Karpas-422 (cell line): ENCODE measurements at regions not wholly inside any gene's neighbourhood (a gene's known extent, or its start where the extent isn't known, plus 50 kb on each side); places are given as distances from the start of the nearest gene placed in this dataset.

Experiments
- DNase-seq: peaks from one replicate; pipeline ENCODE4 v3.0.0-alpha.2; 2015
- H2AFZ ChIP-seq: fragments of 200-600 bp; sonication (generic); 2 replicates; pipeline ENCODE4 v1.6.1; 2014; ENCODE audit warnings: antibody characterized with exemption, low read length, mixed read lengths
- H3K27ac ChIP-seq: fragments of 200-600 bp; sonication (generic); 2 replicates; pipeline ENCODE4 v1.5.1; 2014; ENCODE audit warnings: mild to moderate bottlenecking, low read length, moderate library complexity
- H3K27me3 ChIP-seq: fragments of 200-600 bp; sonication (generic); 2 replicates; pipeline ENCODE4 v1.6.1; 2014; ENCODE audit warnings: low read length, mixed read lengths
- H3K36me3 ChIP-seq: fragments of 200-600 bp; sonication (generic); 2 replicates; pipeline ENCODE4 v1.6.1; 2014; ENCODE audit warnings: low read length, mixed read lengths; ENCODE audit not compliant: insufficient read depth
- H3K4me1 ChIP-seq: fragments of 200-600 bp; sonication (generic); 2 replicates; pipeline ENCODE4 v1.6.1; 2014; ENCODE audit warnings: mild to moderate bottlenecking, low read length, mixed read lengths
- H3K4me2 ChIP-seq: fragments of 200-600 bp; sonication (generic); 2 replicates; pipeline ENCODE4 v1.6.1; 2014; ENCODE audit warnings: low read length, low read depth, mild to moderate bottlenecking; ENCODE audit not compliant: poor library complexity, severe bottlenecking
- H3K4me3 ChIP-seq: fragments of 200-600 bp; sonication (generic); 2 replicates; pipeline ENCODE4 v1.5.1; 2014; ENCODE audit warnings: mild to moderate bottlenecking, antibody characterized with exemption, low read length, mixed read lengths
- H3K79me2 ChIP-seq: fragments of 200-600 bp; sonication (generic); 2 replicates; pipeline ENCODE4 v1.6.1; 2014; ENCODE audit warnings: mild to moderate bottlenecking, low read length, mixed read lengths
- H3K9ac ChIP-seq: fragments of 200-600 bp; sonication (generic); 2 replicates; pipeline ENCODE4 v1.6.0; 2014; ENCODE audit warnings: low read length
- H3K9me2 ChIP-seq: fragments of 200-600 bp; sonication (generic), shearing (Covaris generic); replicated peaks from 2 replicates; pipeline ENCODE4 v1.6.0; 2014; ENCODE audit warnings: mild to moderate bottlenecking, low read length, moderate library complexity; ENCODE audit not compliant: insufficient read depth
- H3K9me3 ChIP-seq: fragments of 300-700, 200-600 bp; sonication (generic); 2 replicates; pipeline ENCODE4 v1.6.1; 2014; ENCODE audit warnings: low read length, mixed read lengths
- H4K20me1 ChIP-seq: fragments of 200-600 bp; sonication (generic); 2 replicates; pipeline ENCODE4 v1.6.1; 2014; ENCODE audit warnings: mild to moderate bottlenecking, antibody characterized with exemption, low read length, low read depth; ENCODE audit not compliant: insufficient read depth

DNA sequence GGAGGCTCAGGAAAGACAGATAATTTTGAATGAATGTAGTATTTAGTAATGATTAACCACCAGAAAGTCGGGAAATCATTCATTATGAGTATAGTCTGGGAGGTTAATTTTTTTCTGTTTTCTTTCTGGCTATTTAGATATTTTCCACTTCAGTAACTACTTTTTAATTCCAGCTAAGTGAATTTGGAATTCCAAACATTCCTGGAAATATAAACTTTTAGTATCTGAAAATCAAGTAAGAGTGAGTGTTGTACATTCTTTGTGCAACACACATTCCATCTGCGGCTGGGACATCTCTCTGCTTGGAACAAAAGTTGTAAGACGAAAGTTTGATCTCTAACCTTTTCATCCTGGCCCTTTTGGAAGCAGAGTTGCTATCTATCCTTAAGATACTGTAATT is 275.7 kb upstream of the SPRED2 start:
- Histone ChIP-seq H3K27ac (no peak overlapping the region), H3K4me2 (no peak overlapping the region), H3K4me3 (no peak overlapping the region), H2AFZ (no peak overlapping the region), H4K20me1 (no peaks in the 10 kb centered on the region), H3K79me2 (no peaks in the 10 kb centered on the region), H3K9me2 (no peaks in the 10 kb centered on the region), H3K9me3 (no peaks in the 10 kb centered on the region), H3K9ac (no peak overlapping the region), H3K27me3 (no peaks in the 10 kb centered on the region), H3K36me3 (no peaks in the 10 kb centered on the region), H3K4me1 (no peaks in the 10 kb centered on the region)
- no peak for DNase-seq

DNA sequence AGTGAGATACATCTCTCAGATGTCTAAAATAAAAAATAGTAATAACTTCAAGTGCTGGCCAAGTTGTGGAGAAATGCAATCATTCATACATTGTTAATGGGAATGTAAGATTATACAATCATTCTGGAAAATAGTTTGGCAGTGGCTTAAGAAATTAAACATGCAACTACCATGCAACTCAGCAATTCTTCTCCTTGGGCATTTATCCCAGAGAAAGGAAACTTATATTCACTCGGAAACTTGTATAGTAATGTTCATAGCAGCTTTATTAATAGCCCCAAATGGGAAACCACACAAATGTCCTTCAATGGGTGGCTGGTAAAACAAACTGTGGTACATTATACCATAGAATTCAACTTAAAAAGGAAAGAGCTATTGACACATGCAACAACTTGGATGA is 274.0 kb upstream of the SPRED2 start:
- Histone ChIP-seq H3K9ac (no peak overlapping the region), H2AFZ (no peak overlapping the region), H3K79me2 (no peaks in the 10 kb centered on the region), H3K4me2 (no peak overlapping the region), H3K27ac (no peak overlapping the region), H4K20me1 (no peaks in the 10 kb centered on the region), H3K27me3 (no peaks in the 10 kb centered on the region), H3K4me3 (no peak overlapping the region), H3K9me2 (no peaks in the 10 kb centered on the region), H3K4me1 (no peaks in the 10 kb centered on the region), H3K9me3 (no peaks in the 10 kb centered on the region), H3K36me3 (no peaks in the 10 kb centered on the region)
- no peak for DNase-seq

DNA sequence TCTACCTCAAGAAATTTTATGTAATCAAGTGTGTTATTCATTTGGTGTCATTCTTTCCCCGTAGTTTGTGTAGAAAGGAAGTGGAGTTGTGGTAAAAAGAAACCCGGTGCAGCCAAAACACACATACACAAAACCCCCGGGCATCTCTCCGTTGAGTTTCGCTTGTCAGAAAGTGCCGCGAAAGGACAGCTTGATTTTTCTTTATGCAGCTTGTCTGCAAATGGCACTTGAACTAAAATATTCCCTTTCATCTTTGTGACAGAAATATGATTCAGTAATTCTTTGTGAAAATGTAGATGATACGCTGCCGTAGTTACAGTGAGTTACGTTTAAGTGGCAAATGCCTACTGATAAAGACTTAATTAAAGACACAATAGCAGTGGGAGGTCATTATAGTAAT is 268.8 kb upstream of the SPRED2 start:
- Histone ChIP-seq H2AFZ (no peak overlapping the region), H3K9ac (no peak overlapping the region), H3K79me2 (no peaks in the 10 kb centered on the region), H3K4me3 (no peak overlapping the region), H3K9me2 (no peaks in the 10 kb centered on the region), H3K27ac (no peak overlapping the region), H3K36me3 (no peaks in the 10 kb centered on the region), H3K27me3 (no peaks in the 10 kb centered on the region), H4K20me1 (no peaks in the 10 kb centered on the region), H3K4me1 (no peaks in the 10 kb centered on the region), H3K4me2 (no peak overlapping the region), H3K9me3 (no peaks in the 10 kb centered on the region)
- no peak for DNase-seq

DNA sequence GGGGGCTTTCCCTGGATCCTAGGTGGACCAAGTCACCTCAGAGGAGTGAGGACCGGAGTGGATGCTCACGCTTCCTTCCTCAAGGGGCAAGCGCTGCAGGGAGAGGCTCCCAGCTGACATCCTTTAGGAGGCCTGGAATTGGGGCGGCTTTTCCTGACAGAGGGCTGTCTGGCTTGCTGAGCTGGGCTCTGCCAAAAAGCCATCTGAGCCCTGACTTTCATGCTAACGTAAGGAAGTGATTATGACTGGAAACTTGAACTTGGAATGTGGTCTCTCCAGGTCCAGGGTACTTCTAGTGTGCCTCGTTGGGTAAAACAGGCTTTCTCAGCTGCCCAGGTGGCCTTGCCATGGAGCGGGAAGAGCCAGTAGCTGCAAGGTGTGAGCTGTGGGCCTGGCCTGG is 268.3 kb upstream of the SPRED2 start:
- Histone ChIP-seq H2AFZ (no peak overlapping the region), H3K27me3 (no peaks in the 10 kb centered on the region), H3K9me3 (no peaks in the 10 kb centered on the region), H3K36me3 (no peaks in the 10 kb centered on the region), H3K4me2 (no peak overlapping the region), H3K79me2 (no peaks in the 10 kb centered on the region), H4K20me1 (no peaks in the 10 kb centered on the region), H3K9me2 (no peaks in the 10 kb centered on the region), H3K9ac (no peak overlapping the region), H3K4me3 (no peak overlapping the region), H3K27ac (no peak overlapping the region), H3K4me1 (no peaks in the 10 kb centered on the region)
- DNase-seq = no peak

DNA sequence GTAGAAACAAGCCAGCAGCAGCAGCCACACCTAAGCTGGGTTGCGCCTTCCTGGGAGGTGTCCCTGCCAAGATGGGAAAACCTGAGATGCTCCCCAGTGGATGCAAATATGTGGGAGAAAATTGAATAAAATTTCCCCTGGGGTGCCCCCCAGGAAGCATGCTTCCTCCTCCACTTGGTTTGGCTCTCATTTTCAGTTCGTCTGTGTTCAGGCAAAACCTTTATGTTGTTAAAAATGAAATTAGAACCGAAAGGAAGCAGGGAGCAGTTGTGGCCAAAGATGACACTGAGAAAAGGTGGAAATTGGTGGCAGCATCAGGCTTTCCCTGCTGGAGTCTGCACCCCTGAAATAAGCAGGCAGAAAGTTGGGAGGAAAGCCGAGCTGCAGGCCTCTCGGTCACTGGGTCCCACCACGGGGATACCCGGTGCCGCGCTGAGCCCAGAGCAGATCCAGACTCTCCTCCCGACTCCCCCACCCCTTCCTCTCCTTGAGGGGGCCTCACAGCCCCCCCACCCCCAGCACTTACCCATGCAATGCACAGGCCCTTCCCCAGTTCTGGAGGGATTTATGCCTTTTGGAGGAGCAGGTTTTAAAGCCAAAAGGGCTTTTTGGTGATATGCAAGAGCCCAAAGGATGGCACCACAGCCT is 267.7 kb upstream of the SPRED2 start:
- no peak for DNase-seq
- no peaks in the 10 kb centered on the region for H3K4me1 ChIP-seq
- H3K9ac ChIP-seq = no peak overlapping the region
- no peaks in the 10 kb centered on the region for H3K36me3 ChIP-seq
- H3K9me2 ChIP-seq = no peaks in the 10 kb centered on the region
- H3K4me3 ChIP-seq = no peak overlapping the region
- H3K27me3 ChIP-seq = no peaks in the 10 kb centered on the region
- H4K20me1 ChIP-seq = no peaks in the 10 kb centered on the region
- no peak overlapping the region for H3K27ac ChIP-seq
- H3K79me2 ChIP-seq = no peaks in the 10 kb centered on the region
- no peaks in the 10 kb centered on the region for H3K9me3 ChIP-seq
- no peak overlapping the region for H2AFZ ChIP-seq
- H3K4me2 ChIP-seq = no peak overlapping the region

DNA sequence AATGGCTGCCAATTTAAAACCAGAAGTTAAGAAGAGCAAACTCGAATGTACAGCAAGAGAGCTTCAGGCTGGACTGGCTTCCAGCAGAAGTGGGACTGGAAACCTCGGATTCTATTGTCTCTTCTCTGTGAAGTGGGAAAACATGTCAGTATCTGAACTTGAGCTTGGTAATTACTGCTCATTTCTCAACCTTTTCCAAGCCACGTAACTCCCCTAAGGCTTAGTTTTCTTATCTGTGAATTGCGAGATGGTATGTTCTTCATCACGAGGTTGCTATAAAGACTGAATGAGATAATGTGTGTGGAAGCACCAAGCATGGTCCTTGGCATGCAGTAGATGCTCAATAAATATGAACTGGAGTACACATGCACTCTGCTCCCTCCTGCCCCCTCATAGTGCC is 259.4 kb upstream of the SPRED2 start:
- H3K4me3 ChIP-seq = no peak overlapping the region
- H3K4me1 ChIP-seq = no peaks in the 10 kb centered on the region
- H3K9me2 ChIP-seq = no peaks in the 10 kb centered on the region
- H3K79me2 ChIP-seq = no peaks in the 10 kb centered on the region
- H3K9me3 ChIP-seq = no peaks in the 10 kb centered on the region
- no peak for DNase-seq
- H3K4me2 ChIP-seq = no peak overlapping the region
- H3K27ac ChIP-seq = no peak overlapping the region
- no peaks in the 10 kb centered on the region for H3K27me3 ChIP-seq
- no peaks in the 10 kb centered on the region for H3K36me3 ChIP-seq
- no peak overlapping the region for H2AFZ ChIP-seq
- no peaks in the 10 kb centered on the region for H4K20me1 ChIP-seq
- no peak overlapping the region for H3K9ac ChIP-seq

DNA sequence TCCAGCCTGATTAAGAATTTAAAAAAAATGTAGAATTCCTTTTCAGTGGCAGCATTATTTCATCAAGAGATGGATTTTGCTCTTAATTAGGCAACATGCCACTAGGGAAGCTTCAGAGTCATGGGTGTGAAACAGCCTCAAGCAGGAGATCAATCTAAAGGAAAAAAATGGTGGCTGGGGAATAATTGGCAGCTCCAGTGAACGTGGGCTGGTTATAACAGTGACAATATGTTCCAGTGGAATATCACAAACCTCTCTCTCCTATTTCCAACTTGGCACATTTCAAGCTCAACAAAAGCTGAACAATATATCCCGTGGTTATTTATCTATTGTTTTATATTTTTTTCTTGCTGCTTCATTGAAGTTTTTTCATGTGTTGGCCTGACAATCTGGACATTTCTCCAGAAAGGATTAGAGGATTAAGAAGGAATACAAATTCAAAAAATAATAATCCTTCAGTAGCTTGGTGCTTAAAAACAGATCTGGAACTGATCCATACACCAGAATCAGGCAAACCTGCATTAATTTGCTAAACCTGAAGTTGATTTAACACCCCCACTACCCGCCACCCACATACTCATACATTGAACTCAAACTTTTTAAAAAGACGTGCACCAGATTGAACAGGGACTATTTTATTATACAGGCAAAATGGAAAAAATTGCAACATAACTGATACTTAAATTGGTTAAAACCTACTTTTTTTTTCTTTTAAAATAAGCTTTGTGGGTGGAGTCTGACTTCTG is 255.9 kb upstream of the SPRED2 start:
- H2AFZ ChIP-seq = no peak overlapping the region
- no peaks in the 10 kb centered on the region for H3K79me2 ChIP-seq
- no peaks in the 10 kb centered on the region for H3K4me1 ChIP-seq
- H4K20me1 ChIP-seq = no peaks in the 10 kb centered on the region
- DNase-seq = no peak
- no peaks in the 10 kb centered on the region for H3K9me2 ChIP-seq
- no peak overlapping the region for H3K4me2 ChIP-seq
- H3K27ac ChIP-seq = no peak overlapping the region
- H3K4me3 ChIP-seq = no peak overlapping the region
- no peaks in the 10 kb centered on the region for H3K27me3 ChIP-seq
- no peak overlapping the region for H3K9ac ChIP-seq
- H3K9me3 ChIP-seq = no peaks in the 10 kb centered on the region
- no peaks in the 10 kb centered on the region for H3K36me3 ChIP-seq

DNA sequence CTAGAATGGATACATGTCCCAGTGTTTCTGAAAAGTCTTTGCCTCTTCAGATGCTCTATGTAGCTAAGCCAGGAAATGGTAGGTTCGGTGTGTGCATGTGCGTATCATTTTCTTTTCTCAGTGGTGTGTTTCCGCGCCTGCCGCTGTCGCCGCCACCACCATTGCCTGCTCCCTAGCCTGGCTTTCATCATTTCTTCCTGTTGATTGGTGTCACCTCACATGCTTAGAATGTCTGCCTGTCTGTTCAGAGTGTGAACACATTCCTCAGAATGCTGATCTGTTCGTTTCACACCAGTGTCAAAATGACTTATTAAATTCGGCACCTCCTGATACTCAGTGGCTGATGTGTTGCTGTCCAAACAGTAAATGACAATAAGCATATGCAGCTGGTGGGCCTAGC is 255.2 kb upstream of the SPRED2 start:
- Histone ChIP-seq H3K27me3 (no peaks in the 10 kb centered on the region), H3K79me2 (no peaks in the 10 kb centered on the region), H3K9me2 (no peaks in the 10 kb centered on the region), H3K9me3 (no peaks in the 10 kb centered on the region), H2AFZ (no peak overlapping the region), H3K4me2 (no peak overlapping the region), H3K4me3 (no peak overlapping the region), H3K4me1 (no peaks in the 10 kb centered on the region), H3K36me3 (no peaks in the 10 kb centered on the region), H3K9ac (no peak overlapping the region), H4K20me1 (no peaks in the 10 kb centered on the region), H3K27ac (no peak overlapping the region)
- DNase-seq = no peak
